RWPE2 (cell line): ENCODE measurements at regions not wholly inside any gene's neighbourhood (a gene's known extent, or its start where the extent isn't known, plus 50 kb on each side); places are given as distances from the start of the nearest gene placed in this dataset.

ENCODE experiments used
- ATAC-seq: fragments of 200-7000 bp; cut with Tn5 transposase; 3 replicates; pipeline ENCODE4 v1.9.1; 2021; ENCODE audit warnings: low read depth
- DNase-seq: peaks from one replicate; pipeline ENCODE4 v3.0.0-alpha.2; 2020; ENCODE audit warnings: low spot score
- H3K27ac ChIP-seq: fragments of 450-650 bp; 2 replicates; pipeline ENCODE4 v1.5.1; 2017; ENCODE audit warnings: mild to moderate bottlenecking; ENCODE audit not compliant: poor library complexity, severe bottlenecking
- H3K27me3 ChIP-seq: fragments of 250-450 bp; sonication (Bioruptor Pico); 2 replicates; pipeline ENCODE4 v1.5.1; 2021; ENCODE audit warnings: mild to moderate bottlenecking, moderate library complexity; ENCODE audit not compliant: insufficient read depth, poor library complexity, severe bottlenecking
- H3K36me3 ChIP-seq: fragments of 250-450 bp; sonication (Bioruptor Pico); 2 replicates; pipeline ENCODE4 v1.5.1; 2020; ENCODE audit warnings: low read depth, mild to moderate bottlenecking, moderate library complexity
- H3K4me1 ChIP-seq: fragments of 250-450 bp; sonication (Bioruptor Pico); 2 replicates; pipeline ENCODE4 v1.5.1; 2021; ENCODE audit warnings: mild to moderate bottlenecking, moderate library complexity; ENCODE audit not compliant: insufficient read depth, poor library complexity, severe bottlenecking
- H3K4me3 ChIP-seq: fragments of 250-450 bp; sonication (Bioruptor Pico); 2 replicates; pipeline ENCODE4 v1.5.1; 2021; ENCODE audit warnings: mild to moderate bottlenecking, moderate library complexity; ENCODE audit not compliant: severe bottlenecking
- H3K9me3 ChIP-seq: fragments of 250-450 bp; sonication (Bioruptor Pico); 2 replicates; pipeline ENCODE4 v1.5.1; 2021; ENCODE audit warnings: mild to moderate bottlenecking, moderate library complexity; ENCODE audit not compliant: severe bottlenecking
- CTCF ChIP-seq: fragments of 450-650 bp; IDR thresholded peaks from one replicate; pipeline ENCODE4 v1.5.1; 2017; ENCODE audit warnings: mild to moderate bottlenecking, moderate library complexity; ENCODE audit not compliant: poor library complexity, severe bottlenecking

DNA sequence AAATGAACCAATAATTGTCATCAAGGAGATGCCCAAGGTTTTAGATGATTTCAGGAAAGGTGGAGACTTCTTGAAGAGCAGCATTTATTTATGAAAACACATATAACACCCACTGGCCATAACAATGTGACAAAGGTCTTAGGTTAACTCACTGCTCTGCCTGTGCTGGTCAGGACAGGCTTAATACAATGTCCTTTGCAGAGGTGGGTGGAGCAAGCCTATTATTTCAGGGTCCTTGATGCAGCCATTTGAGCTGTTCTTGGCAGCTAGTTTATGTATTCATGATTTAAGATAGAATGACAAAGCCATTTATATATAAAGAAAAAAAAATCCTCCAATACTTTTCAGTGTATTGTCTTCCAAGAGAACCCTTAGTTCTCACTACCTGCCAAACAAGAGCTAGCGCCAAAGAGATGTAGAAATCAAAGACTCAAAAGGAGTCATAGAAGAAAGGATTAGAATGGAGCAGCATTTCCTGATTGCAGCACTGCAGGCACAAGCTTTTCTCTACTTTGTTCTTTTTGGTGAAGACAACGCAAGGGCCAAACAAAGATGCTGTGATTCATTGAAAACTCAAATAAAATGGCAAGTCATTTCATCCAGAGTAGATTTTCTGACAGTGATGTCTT, 124.3 kb upstream of the TSHZ2 start:
- no peak overlapping the region for H3K27ac ChIP-seq
- H3K36me3 ChIP-seq = no peaks in the 10 kb centered on the region
- peaks cover 6% of the 10 kb centered on the region for H3K4me1 ChIP-seq
- H3K4me3 ChIP-seq = no peak overlapping the region
- H3K27me3 ChIP-seq = no peaks in the 10 kb centered on the region
- DNase-seq = no peak
- no peak for TF ChIP-seq CTCF
- no peaks in the 10 kb centered on the region for H3K9me3 ChIP-seq
- ATAC-seq = no peak

GRCh38 chr20:52847029-52847660, 125.0 kb upstream of the TSHZ2 start:
- Histone ChIP-seq H3K27ac (no peak overlapping the region), H3K4me1 (peaks cover 6% of the 10 kb centered on the region), H3K27me3 (no peaks in the 10 kb centered on the region), H3K4me3 (no peak overlapping the region), H3K36me3 (no peaks in the 10 kb centered on the region), H3K9me3 (no peaks in the 10 kb centered on the region)
- no peak for TF ChIP-seq CTCF
- DNase-seq (no peak), ATAC-seq (peak; percentile 89)

GRCh38 chr20:52845044-52845443, 127.1 kb upstream of the TSHZ2 start:
- H3K9me3 ChIP-seq = no peaks in the 10 kb centered on the region
- H3K27me3 ChIP-seq = no peaks in the 10 kb centered on the region
- DNase-seq = no peak
- ATAC-seq = no peak
- TF ChIP-seq CTCF = no peak
- no peak overlapping the region for H3K27ac ChIP-seq
- peaks cover 6% of the 10 kb centered on the region for H3K4me1 ChIP-seq
- H3K4me3 ChIP-seq = no peak overlapping the region
- H3K36me3 ChIP-seq = no peaks in the 10 kb centered on the region

DNA sequence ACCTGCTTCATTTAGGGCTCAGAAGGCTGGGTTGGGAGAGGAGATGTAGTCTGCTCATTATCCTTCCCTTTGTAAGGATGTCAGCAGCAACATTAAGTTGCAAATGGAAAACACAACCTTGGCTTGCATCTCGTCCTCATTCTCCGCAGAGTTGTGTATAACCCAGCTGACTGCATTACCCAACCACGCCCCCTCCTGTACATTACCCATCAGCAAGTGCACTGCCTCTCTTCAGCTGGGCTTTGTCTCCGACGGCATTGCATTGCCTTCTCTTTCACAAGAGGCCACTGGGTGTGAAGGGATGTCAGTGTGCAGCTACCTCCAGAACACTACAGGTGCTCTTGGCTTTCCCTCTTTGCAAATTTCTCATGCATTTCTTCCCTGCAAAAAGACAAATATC, 128.7 kb upstream of the TSHZ2 start:
- Histone ChIP-seq H3K27ac (no peak overlapping the region), H3K36me3 (no peaks in the 10 kb centered on the region), H3K4me1 (peaks cover 6% of the 10 kb centered on the region), H3K27me3 (no peaks in the 10 kb centered on the region), H3K4me3 (no peak overlapping the region), H3K9me3 (no peaks in the 10 kb centered on the region)
- ATAC-seq = no peak
- no peak for DNase-seq
- no peak for TF ChIP-seq CTCF

DNA sequence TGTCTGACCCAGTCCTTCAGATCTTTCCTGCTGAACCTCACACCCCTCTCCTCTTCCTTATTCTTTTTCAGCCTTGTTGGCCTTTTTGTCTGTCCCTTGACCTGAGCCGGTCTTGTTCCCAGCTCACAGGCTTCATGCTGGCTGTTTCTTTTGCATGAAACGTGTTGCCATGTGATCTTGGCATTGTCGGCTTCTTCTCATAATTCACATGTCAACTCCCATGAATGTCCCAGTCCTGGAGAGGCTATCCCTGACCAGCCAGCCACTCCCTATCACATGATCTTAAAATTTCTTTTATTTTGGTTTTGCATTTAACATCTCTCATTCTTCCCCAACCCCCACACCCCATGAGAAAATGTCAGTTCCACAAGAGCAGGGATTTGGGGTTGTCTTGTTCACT, 131.2 kb upstream of the TSHZ2 start:
- no peak for DNase-seq
- no peak for ATAC-seq
- Histone ChIP-seq H3K9me3 (no peaks in the 10 kb centered on the region), H3K36me3 (no peaks in the 10 kb centered on the region), H3K4me1 (no peaks in the 10 kb centered on the region), H3K27ac (no peak overlapping the region), H3K4me3 (no peak overlapping the region), H3K27me3 (no peaks in the 10 kb centered on the region)
- TF ChIP-seq CTCF = no peak
